Parathyroid adenoma (tissue), 2 donors: ENCODE measurements at regions not wholly inside any gene's neighbourhood (a gene's known extent, or its start where the extent isn't known, plus 50 kb on each side); places are given as distances from the start of the nearest gene placed in this dataset.

Experiments used
- H2AFZ ChIP-seq: fragments of 300-600 bp; sonication (generic); one replicate; pipeline ENCODE4 v1.7.0; 2017; ENCODE audit warnings: antibody characterized with exemption, mild to moderate bottlenecking
- H3K27ac ChIP-seq: fragments of 300-600 bp; sonication (generic); one replicate; pipeline ENCODE4 v1.7.0; 2017
- H3K27me3 ChIP-seq: fragments of 300-600 bp; sonication (generic); one replicate; pipeline ENCODE4 v1.7.0; 2017; ENCODE audit warnings: low read length; ENCODE audit not compliant: control insufficient read depth, insufficient read depth
- H3K36me3 ChIP-seq: fragments of 300-600 bp; sonication (generic); one replicate; pipeline ENCODE4 v1.7.0; 2017; ENCODE audit warnings: low read length; ENCODE audit not compliant: control insufficient read depth, insufficient read depth
- H3K4me1 ChIP-seq: fragments of 300-600 bp; sonication (generic); one replicate; pipeline ENCODE4 v1.7.0; 2017; ENCODE audit warnings: control low read depth
- H3K4me2 ChIP-seq: fragments of 300-600 bp; sonication (generic); one replicate; pipeline ENCODE4 v1.7.0; 2017; ENCODE audit warnings: low read length
- H3K4me3 ChIP-seq: fragments of 300-600 bp; sonication (generic); one replicate; pipeline ENCODE4 v1.7.0; 2017; ENCODE audit warnings: low read depth, low read length
- H3K79me2 ChIP-seq: fragments of 300-600 bp; sonication (generic); one replicate; pipeline ENCODE4 v1.7.0; 2017; ENCODE audit warnings: control low read depth
- H3K9ac ChIP-seq: fragments of 300-600 bp; sonication (generic); one replicate; pipeline ENCODE4 v1.7.0; 2017; ENCODE audit warnings: mild to moderate bottlenecking
- H3K9me3 ChIP-seq: fragments of 300-600 bp; sonication (generic); one replicate; pipeline ENCODE4 v1.7.0; 2017; ENCODE audit warnings: low read length; ENCODE audit not compliant: control insufficient read depth
- TF ChIP-seq, protein P1 (sequence below): fragments of 300-600 bp; sonication (generic); IDR thresholded peaks from one replicate; pipeline ENCODE4 v1.7.0; 2017; ENCODE audit warnings: antibody characterized with exemption, mild to moderate bottlenecking
- donor health status: primary hyperparathyroidism.

- Histone ChIP-seq H3K27me3 (no peaks in the 10 kb centered on the region), H3K9me3 (no peaks in the 10 kb centered on the region), H3K9ac (no peak overlapping the region), H3K4me2 (no peak overlapping the region), H3K4me3 (no peak overlapping the region), H3K79me2 (no peaks in the 10 kb centered on the region), H3K4me1 (no peaks in the 10 kb centered on the region), H3K36me3 (no peaks in the 10 kb centered on the region), H3K27ac (no peak overlapping the region), H2AFZ (no peak overlapping the region)
- TF ChIP-seq, protein P1, sequence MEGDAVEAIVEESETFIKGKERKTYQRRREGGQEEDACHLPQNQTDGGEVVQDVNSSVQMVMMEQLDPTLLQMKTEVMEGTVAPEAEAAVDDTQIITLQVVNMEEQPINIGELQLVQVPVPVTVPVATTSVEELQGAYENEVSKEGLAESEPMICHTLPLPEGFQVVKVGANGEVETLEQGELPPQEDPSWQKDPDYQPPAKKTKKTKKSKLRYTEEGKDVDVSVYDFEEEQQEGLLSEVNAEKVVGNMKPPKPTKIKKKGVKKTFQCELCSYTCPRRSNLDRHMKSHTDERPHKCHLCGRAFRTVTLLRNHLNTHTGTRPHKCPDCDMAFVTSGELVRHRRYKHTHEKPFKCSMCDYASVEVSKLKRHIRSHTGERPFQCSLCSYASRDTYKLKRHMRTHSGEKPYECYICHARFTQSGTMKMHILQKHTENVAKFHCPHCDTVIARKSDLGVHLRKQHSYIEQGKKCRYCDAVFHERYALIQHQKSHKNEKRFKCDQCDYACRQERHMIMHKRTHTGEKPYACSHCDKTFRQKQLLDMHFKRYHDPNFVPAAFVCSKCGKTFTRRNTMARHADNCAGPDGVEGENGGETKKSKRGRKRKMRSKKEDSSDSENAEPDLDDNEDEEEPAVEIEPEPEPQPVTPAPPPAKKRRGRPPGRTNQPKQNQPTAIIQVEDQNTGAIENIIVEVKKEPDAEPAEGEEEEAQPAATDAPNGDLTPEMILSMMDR = no peak
Observed at GRCh38 chr13:68608147-68608546, 1378.0 kb upstream of the PCDH9 start.

DNA sequence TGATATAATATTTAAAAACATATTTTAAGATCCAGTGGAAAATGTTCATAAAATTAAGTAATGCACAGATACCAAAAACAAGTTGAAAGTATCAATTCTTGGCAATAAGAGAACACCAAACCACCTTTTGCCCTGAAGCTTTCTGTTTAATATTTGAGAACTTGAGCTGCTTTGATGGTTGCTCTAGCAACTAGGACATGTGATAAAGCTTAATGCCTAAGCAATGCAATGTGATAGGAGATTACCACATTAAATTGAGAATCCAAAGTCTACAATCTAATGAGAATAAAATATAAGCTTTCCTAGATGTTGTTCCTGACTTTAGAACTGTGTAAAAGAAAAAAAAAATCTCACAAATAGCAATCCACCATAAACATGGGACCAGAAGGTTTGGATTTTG, 1367.5 kb upstream of the PCDH9 start:
- H2AFZ ChIP-seq = no peak overlapping the region
- H3K27ac ChIP-seq = no peak overlapping the region
- H3K4me1 ChIP-seq = no peaks in the 10 kb centered on the region
- H3K4me3 ChIP-seq = no peak overlapping the region
- no peaks in the 10 kb centered on the region for H3K27me3 ChIP-seq
- no peaks in the 10 kb centered on the region for H3K79me2 ChIP-seq
- TF ChIP-seq, protein P1 = no peak
- H3K4me2 ChIP-seq = no peak overlapping the region
- no peaks in the 10 kb centered on the region for H3K9me3 ChIP-seq
- no peak overlapping the region for H3K9ac ChIP-seq
- no peaks in the 10 kb centered on the region for H3K36me3 ChIP-seq

- Histone ChIP-seq H3K27ac (no peak overlapping the region), H3K79me2 (no peaks in the 10 kb centered on the region), H3K9ac (no peak overlapping the region), H3K4me1 (no peaks in the 10 kb centered on the region), H3K36me3 (no peaks in the 10 kb centered on the region), H2AFZ (no peak overlapping the region), H3K27me3 (no peaks in the 10 kb centered on the region), H3K4me3 (no peak overlapping the region), H3K4me2 (no peak overlapping the region), H3K9me3 (no peaks in the 10 kb centered on the region)
- TF ChIP-seq, protein P1 = no peak
Observed at GRCh38 chr13:68588623-68589022, 1358.5 kb upstream of the PCDH9 start.

DNA sequence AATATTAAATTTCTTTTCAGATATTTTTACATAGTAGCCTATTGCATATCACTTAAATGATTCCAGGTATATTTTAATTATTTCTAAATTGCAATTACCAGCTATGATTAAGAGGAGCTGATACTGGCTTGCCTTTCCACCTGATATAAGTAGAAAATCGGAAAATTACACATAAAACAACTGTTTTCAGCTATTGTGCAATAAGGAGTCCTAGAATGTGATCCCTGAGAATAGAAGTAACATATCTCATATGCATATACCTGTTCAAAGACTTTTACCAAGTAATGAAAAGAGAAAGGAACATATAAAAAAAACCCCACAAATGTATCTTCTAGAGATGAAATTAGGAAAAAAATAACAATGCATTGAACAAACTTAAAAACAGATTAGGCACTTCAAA, 1354.6 kb upstream of the PCDH9 start:
- no peak overlapping the region for H2AFZ ChIP-seq
- H3K9ac ChIP-seq = no peak overlapping the region
- no peaks in the 10 kb centered on the region for H3K4me1 ChIP-seq
- no peak overlapping the region for H3K27ac ChIP-seq
- no peaks in the 10 kb centered on the region for H3K9me3 ChIP-seq
- no peak overlapping the region for H3K4me2 ChIP-seq
- H3K27me3 ChIP-seq = no peaks in the 10 kb centered on the region
- TF ChIP-seq, protein P1 = no peak
- no peak overlapping the region for H3K4me3 ChIP-seq
- H3K36me3 ChIP-seq = no peaks in the 10 kb centered on the region
- H3K79me2 ChIP-seq = no peaks in the 10 kb centered on the region

DNA sequence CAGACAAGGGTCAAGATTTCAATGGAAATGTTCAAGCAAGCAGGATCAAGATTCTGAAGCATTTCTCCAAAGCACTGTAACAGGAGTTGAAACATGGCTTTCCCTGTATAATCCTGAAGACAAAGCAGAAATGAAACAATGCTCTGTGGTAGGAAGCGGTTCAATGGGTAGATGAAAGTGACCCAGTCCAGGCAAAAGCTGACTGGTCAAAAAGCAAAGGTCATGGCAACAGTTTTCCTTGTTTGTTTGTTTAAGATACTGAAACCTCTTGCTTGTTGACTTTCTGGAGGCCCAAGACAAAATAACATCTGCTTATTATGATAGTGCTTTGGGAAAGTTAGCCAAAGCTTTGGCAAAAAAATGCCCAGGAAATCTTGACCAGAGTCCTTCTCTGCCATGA, 1343.9 kb upstream of the PCDH9 start:
- Histone ChIP-seq H3K4me3 (no peak overlapping the region), H2AFZ (no peak overlapping the region), H3K4me2 (no peak overlapping the region), H3K27me3 (no peaks in the 10 kb centered on the region), H3K9me3 (no peaks in the 10 kb centered on the region), H3K79me2 (no peaks in the 10 kb centered on the region), H3K9ac (no peak overlapping the region), H3K27ac (no peak overlapping the region), H3K36me3 (no peaks in the 10 kb centered on the region), H3K4me1 (no peaks in the 10 kb centered on the region)
- TF ChIP-seq, protein P1 = no peak
